HG03354 (cell line): ENCODE measurements at regions not wholly inside any gene's neighbourhood (a gene's known extent, or its start where the extent isn't known, plus 50 kb on each side); places are given as distances from the start of the nearest gene placed in this dataset.

Experiments used
- ATAC-seq: cut with Tn5 transposase; IDR thresholded peaks from one replicate; pipeline ENCODE4 v1.9.1; 2021; ENCODE audit warnings: mild to moderate bottlenecking; ENCODE audit not compliant: unreplicated experiment, poor library complexity, severe bottlenecking

GRCh38 chr16:31700530-31701388 is 172.8 kb upstream of the ZNF267 start:
- ATAC-seq = peak; percentile 88

DNA sequence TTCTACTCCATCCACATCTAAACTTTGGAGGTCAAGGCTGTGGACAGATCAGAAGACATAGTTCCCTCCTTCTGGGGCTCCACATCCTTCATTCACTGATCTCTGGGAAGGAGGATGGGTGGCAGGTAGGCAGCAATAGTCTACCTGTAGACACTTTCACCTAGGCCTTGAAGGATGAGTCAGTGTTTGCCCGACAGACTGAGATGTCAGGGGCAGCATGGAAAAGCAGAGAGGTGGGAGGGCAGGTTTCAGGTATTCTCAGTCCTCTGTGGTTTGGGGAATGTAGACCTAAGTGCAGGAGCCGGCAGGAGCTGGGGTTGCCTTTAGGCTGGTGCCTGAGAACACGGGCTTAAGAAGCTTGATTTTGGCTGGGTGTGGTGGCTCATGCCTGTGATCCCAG is 171.9 kb upstream of the ZNF267 start:
- ATAC-seq = no peak

GRCh38 chr16:31702796-31703195 is 170.8 kb upstream of the ZNF267 start:
- no peak for ATAC-seq

DNA sequence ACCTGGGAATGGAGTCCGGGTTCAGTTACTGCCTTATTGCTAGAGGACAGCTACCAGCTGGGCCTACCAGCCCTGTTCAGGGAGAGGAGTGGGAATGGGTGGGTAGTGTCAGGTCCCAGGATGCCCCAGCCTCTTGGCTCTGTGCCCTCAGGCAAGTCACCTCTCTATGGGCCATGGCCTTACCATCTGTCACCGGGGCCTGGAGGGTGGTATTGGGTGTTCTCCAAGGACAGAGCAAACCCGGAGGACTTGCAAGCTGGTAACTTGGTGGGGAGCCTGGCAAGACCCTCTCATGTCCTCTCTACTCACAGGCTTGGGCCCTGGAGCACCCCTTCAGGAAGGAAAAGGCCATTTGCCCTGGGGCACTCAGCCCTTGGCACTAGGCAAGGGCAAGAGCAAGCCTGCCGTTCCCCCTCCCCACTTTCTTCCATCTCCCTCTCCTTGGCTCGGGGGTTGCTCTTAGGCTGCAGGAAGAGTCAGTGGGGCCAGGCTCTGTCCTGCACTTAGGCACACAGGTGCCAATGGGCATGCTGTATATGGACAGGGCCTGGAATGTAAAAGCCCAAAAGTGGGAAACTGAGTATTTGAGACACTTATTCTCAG is 170.0 kb upstream of the ZNF267 start:
- no peak for ATAC-seq

DNA sequence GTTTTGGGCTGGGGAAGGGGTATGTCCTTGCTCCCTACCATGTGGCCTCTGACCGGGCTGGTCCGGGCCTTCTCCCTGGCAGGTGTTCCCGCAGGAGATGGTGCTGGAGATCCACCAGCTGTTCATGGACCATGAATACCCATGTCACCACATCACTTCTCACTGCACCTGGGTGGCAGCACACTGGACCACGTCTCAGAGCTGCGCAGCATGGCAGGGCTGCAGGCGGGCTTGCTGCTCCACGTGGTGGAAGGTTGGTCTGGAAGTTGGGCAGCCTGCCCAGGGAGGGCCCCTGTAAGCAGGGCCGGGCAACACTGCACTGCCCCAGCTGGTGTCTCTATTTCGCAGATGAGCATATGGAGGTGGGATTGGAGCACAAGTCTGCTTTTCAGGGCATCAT is 169.5 kb upstream of the ZNF267 start:
- ATAC-seq = no peak

DNA sequence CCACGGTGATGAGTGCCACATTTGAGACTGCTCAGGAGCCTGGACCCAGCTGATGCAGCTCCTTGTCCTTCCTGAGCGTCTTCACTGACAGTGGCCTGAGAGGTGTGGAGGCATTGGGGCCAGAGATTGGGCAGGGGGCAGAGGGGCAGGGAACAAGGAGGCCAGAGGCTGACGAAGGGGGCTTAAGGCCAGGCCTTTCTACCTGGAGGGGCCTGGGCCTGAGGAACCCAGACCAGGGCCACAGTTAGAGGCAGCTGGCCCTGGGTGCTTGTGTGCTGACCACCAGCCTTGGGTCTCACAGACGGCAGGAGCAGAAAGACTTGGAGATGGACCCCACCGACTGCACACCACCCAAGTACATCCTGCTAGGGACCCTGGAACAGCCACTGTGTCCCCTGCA is 168.2 kb upstream of the ZNF267 start:
- no peak for ATAC-seq

- ATAC-seq = no peak
Observed at GRCh38 chr16:31706318-31706717, 167.3 kb upstream of the ZNF267 start.

- no peak for ATAC-seq
Observed at GRCh38 chr16:31706925-31707324, 166.7 kb upstream of the ZNF267 start.

- no peak for ATAC-seq
Observed at GRCh38 chr16:31707743-31708335, 165.8 kb upstream of the ZNF267 start.

GRCh38 chr16:31708348-31708747 is 165.3 kb upstream of the ZNF267 start:
- ATAC-seq = no peak

GRCh38 chr16:31709181-31709580 is 164.4 kb upstream of the ZNF267 start:
- no peak for ATAC-seq

DNA sequence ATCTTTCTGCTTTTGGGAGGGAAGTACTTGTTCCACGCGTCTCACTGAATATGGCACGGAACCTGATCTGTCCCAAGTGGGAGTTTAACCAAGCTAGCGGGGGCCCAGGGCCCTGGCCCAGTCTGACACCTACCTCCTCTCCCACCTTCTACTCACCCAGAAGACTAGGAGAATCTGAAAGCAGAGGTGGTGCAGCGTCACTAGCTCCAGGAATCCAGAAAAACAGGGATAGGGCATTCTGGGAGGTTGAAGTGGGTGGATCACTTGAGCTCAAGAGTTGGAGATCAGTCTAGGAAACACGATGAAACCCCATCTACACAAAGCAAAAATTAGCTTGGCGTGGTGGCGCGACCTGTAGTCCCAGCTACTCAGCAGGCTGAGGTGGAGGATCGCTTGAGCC is 163.5 kb upstream of the ZNF267 start:
- no peak for ATAC-seq

DNA sequence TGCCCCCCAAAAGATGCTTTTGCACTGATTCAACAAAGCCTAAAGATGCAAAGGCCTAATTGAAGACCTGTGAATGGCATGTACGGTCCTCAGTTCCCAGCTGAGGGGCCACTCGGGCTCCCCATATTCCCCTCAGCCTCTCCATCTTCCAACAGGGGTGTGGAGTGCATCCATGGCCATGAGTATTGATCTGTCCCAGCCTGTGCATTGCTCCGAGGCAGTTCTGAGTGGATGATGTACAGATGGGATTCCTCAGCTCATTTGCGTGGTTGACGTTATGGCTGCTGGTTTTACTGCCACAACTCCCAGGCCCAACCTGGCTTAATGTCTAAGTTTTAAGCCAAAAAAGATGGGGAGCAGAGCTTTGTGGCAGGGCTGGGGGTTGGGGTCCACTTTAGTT is 162.7 kb upstream of the ZNF267 start:
- ATAC-seq = no peak

- no peak for ATAC-seq
Observed at GRCh38 chr16:31711344-31711845, 162.2 kb upstream of the ZNF267 start.

GRCh38 chr16:31712064-31712540 is 161.5 kb upstream of the ZNF267 start:
- ATAC-seq = no peak

DNA sequence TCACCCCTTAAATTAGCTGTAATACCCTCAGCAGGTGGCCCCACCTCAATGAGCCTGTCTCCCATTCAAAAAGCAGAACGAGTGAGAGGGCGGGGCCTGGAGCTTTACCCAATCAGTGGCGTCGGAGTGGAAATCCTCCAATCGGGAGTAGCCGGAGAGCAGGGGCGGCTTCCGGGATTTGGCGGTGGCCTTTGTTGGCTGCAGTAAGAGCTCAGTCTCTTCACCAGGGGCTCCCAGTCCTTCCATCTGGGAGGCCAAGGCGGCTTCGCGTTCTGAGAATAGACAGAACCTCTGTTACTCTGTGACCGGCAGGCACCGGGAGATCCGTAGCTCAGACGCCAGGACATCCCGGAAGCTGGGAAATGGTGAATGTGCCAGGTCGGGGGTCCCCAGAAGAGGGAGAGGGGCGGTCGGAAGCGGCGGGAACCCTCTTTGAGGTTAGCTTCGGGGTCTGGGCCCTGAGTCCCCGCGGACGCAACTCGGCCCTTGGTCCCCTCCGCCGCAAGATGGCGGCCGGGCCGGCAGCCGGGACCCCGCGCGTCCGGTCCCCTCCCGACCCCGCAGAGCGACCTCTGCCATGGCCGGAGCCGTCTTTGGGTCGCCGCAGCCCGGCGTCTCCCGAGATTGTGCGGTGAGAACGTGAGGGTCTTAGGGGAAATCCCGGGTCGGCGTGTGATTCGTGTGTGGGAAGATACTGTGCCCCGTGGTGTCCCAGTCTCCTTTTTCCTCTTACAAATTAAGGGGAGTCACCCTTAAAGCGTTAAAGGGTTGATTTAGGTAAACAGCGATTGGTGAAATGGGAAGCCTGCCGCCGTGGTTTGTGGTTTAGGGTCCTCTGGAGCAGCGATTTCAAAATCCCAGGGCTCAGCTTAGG is 160.3 kb upstream of the ZNF267 start:
- peak; percentile 97 for ATAC-seq

GRCh38 chr16:31713945-31714902 is 159.4 kb upstream of the ZNF267 start:
- no peak for ATAC-seq

- ATAC-seq = no peak
Observed at GRCh38 chr16:31714903-31715504, 158.6 kb upstream of the ZNF267 start.
